NB4 (cell line): ENCODE measurements at regions not wholly inside any gene's neighbourhood (a gene's known extent, or its start where the extent isn't known, plus 50 kb on each side); places are given as distances from the start of the nearest gene placed in this dataset.

ENCODE experiments used
- POLR2A ChIP-seq: IDR thresholded peaks from 2 replicates; pipeline ENCODE4 v1.6.1; 2011; ENCODE audit warnings: mild to moderate bottlenecking; ENCODE audit not compliant: insufficient read length; ENCODE audit errors: extremely low read depth
- TF ChIP-seq, protein P1 (sequence below): IDR thresholded peaks from one replicate; pipeline ENCODE4 v1.5.1; 2012; ENCODE audit warnings: low read depth, low read length

DNA sequence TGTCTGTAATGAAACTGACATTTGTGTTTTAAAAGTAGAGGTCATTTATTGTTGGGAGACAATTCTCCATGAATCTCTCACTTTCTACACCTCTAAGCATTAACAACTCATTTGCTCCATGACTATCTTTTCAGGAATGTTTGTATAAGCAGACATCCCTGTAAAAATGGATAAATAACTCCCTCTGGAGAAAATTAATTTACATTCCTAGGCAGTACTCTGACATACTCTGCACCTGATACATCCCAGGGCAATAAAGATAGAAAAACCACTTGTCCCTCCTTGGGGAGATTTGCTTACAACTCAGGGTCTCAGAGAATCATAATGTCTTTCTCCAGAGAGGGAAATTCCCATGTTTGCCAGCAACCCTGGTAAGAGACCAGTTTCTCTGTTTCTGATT lies 1037.7 kb upstream of the SLC39A10 start:
- TF ChIP-seq, protein P1, sequence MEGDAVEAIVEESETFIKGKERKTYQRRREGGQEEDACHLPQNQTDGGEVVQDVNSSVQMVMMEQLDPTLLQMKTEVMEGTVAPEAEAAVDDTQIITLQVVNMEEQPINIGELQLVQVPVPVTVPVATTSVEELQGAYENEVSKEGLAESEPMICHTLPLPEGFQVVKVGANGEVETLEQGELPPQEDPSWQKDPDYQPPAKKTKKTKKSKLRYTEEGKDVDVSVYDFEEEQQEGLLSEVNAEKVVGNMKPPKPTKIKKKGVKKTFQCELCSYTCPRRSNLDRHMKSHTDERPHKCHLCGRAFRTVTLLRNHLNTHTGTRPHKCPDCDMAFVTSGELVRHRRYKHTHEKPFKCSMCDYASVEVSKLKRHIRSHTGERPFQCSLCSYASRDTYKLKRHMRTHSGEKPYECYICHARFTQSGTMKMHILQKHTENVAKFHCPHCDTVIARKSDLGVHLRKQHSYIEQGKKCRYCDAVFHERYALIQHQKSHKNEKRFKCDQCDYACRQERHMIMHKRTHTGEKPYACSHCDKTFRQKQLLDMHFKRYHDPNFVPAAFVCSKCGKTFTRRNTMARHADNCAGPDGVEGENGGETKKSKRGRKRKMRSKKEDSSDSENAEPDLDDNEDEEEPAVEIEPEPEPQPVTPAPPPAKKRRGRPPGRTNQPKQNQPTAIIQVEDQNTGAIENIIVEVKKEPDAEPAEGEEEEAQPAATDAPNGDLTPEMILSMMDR: no peak
- no peak for TF ChIP-seq POLR2A
